ENCODE measurements at regions not wholly inside any gene's neighbourhood (a gene's known extent, or its start where the extent isn't known, plus 50 kb on each side); places are given as distances from the start of the nearest gene placed in this dataset.

DNA sequence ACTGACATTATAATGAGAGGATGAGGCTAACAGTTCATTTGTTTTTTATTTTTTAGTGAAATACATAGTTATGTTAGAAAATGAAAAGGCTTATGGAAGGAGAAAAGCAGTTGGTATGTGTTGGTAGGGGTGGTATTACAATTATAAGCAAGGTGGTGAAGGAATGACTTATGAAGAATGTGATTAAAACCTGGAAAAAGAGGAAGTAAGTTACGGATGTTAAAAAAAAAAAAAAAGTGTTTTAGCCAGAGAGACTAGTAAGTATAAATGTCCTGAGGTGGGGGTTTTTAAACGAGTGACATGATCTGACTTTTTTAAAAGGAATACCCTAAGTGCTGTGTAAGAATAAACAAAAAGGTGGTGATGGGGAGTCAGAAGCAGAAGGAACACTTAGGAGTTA is 206.8 kb downstream of the IL15 start:
- TF ChIP-seq, protein P1, sequence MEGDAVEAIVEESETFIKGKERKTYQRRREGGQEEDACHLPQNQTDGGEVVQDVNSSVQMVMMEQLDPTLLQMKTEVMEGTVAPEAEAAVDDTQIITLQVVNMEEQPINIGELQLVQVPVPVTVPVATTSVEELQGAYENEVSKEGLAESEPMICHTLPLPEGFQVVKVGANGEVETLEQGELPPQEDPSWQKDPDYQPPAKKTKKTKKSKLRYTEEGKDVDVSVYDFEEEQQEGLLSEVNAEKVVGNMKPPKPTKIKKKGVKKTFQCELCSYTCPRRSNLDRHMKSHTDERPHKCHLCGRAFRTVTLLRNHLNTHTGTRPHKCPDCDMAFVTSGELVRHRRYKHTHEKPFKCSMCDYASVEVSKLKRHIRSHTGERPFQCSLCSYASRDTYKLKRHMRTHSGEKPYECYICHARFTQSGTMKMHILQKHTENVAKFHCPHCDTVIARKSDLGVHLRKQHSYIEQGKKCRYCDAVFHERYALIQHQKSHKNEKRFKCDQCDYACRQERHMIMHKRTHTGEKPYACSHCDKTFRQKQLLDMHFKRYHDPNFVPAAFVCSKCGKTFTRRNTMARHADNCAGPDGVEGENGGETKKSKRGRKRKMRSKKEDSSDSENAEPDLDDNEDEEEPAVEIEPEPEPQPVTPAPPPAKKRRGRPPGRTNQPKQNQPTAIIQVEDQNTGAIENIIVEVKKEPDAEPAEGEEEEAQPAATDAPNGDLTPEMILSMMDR (IDR thresholded peaks at IDR 0.05), result no peak
- TF ChIP-seq POLR2A (IDR thresholded peaks at IDR 0.05), result no peak
